Lower lobe of right lung (tissue), 2 donors: ENCODE measurements at regions not wholly inside any gene's neighbourhood (a gene's known extent, or its start where the extent isn't known, plus 50 kb on each side); places are given as distances from the start of the nearest gene placed in this dataset.

Experiments
- ATAC-seq, 2 donors: fragments of 200-7000 bp; cut with Tn5 transposase; one replicate each; pipeline ENCODE4 v1.9.1; 2020 to 2022; ENCODE audit warnings: mild to moderate bottlenecking in 2 of 2, moderate library complexity in 2 of 2
- DNase-seq: peaks from one replicate; pipeline ENCODE4 v3.0.0-alpha.2; 2020
- H3K27ac ChIP-seq: fragments of 200-600 bp; one replicate; pipeline ENCODE4 v1.8.0; 2022
- H3K27me3 ChIP-seq: fragments of 200-600 bp; one replicate; pipeline ENCODE4 v1.8.0; 2022; ENCODE audit warnings: low read depth
- H3K36me3 ChIP-seq: fragments of 200-600 bp; one replicate; pipeline ENCODE4 v1.8.0; 2022; ENCODE audit warnings: mild to moderate bottlenecking
- H3K4me1 ChIP-seq: fragments of 200-600 bp; one replicate; pipeline ENCODE4 v1.8.0; 2022
- H3K4me3 ChIP-seq: fragments of 200-600 bp; one replicate; pipeline ENCODE4 v1.8.0; 2022; ENCODE audit warnings: mild to moderate bottlenecking
- H3K9me3 ChIP-seq: fragments of 200-600 bp; one replicate; pipeline ENCODE4 v1.8.0; 2022
- intact Hi-C: fragments of 100-400 bp; cut with DNase I; formaldehyde crosslinking; loops from one replicate; pipeline ENCODE4 v1.11.0; 2022
- TF ChIP-seq, protein P1 (sequence below): fragments of 200-600 bp; IDR thresholded peaks from one replicate; pipeline ENCODE4 v1.8.0; 2022; ENCODE audit warnings: antibody characterized with exemption, mild to moderate bottlenecking
- donor health status: DM: no; HTN: yes; CAD: no; lungs with severe emphysema.

DNA sequence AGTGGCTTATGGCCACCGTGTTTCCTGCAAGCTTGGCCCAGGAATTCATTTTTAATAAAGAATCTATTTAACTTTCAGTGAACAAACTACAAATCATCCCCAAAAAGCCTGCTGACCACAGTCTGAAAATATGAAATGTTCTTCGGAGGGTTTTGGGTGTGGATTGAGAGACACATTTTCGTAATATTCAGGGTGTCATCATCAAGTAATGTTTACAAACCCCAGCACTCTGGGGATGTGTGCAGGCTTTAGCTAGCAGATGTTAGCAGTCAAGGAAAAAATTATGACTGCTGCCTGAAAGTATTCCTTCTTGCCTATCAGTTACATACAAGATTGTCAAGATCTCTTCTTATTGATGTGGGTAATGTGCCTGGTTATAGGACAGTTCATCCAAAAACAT, 143.9 kb upstream of the FN1 start:
- TF ChIP-seq, protein P1, sequence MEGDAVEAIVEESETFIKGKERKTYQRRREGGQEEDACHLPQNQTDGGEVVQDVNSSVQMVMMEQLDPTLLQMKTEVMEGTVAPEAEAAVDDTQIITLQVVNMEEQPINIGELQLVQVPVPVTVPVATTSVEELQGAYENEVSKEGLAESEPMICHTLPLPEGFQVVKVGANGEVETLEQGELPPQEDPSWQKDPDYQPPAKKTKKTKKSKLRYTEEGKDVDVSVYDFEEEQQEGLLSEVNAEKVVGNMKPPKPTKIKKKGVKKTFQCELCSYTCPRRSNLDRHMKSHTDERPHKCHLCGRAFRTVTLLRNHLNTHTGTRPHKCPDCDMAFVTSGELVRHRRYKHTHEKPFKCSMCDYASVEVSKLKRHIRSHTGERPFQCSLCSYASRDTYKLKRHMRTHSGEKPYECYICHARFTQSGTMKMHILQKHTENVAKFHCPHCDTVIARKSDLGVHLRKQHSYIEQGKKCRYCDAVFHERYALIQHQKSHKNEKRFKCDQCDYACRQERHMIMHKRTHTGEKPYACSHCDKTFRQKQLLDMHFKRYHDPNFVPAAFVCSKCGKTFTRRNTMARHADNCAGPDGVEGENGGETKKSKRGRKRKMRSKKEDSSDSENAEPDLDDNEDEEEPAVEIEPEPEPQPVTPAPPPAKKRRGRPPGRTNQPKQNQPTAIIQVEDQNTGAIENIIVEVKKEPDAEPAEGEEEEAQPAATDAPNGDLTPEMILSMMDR = no peak
- Histone ChIP-seq H3K4me3 (no peak overlapping the region), H3K27me3 (no peaks in the 10 kb centered on the region), H3K4me1 (peaks cover 6% of the 10 kb centered on the region), H3K27ac (no peak overlapping the region), H3K36me3 (no peaks in the 10 kb centered on the region), H3K9me3 (no peaks in the 10 kb centered on the region)
- intact Hi-C loops = no loop called here
- peak; percentile 42 to 51 for ATAC-seq
- DNase-seq = no peak

- ATAC-seq = no peak
These were observed 141.5 kb upstream of the FN1 start for GRCh38 chr2:215577356-215577755.

DNA sequence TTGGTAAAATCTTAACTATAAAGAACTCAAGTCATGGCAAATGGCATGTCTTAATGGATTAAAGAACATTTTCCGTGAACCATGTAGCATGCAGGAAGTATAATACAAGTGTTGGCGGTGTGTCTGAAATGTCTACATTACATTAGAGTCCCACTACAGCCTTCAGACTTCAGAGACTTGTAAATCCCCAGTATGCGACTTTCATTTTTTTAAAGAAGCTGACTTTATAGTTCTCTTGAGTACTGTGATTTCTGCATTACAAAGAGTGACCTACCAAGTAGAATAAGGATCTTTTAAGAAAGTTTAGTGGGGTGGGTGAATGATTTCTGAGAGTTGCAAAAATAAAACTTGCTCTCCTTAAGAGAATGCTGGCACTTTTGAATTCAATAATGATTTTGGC, 140.7 kb upstream of the FN1 start:
- no peaks in the 10 kb centered on the region for H3K27me3 ChIP-seq
- intact Hi-C loops = no loop called here
- no peaks in the 10 kb centered on the region for H3K9me3 ChIP-seq
- TF ChIP-seq, protein P1 = no peak
- no peak overlapping the region for H3K27ac ChIP-seq
- no peak for ATAC-seq
- H3K36me3 ChIP-seq = no peaks in the 10 kb centered on the region
- DNase-seq = no peak
- H3K4me3 ChIP-seq = no peak overlapping the region
- H3K4me1 ChIP-seq = peaks cover 6% of the 10 kb centered on the region

More at GRCh38 chr2:215577356-215577755, 141.5 kb upstream of the FN1 start:
- Histone ChIP-seq H3K4me1 (peaks cover 6% of the 10 kb centered on the region), H3K4me3 (no peak overlapping the region), H3K27me3 (no peaks in the 10 kb centered on the region), H3K9me3 (no peaks in the 10 kb centered on the region), H3K27ac (no peak overlapping the region), H3K36me3 (no peaks in the 10 kb centered on the region)
- intact Hi-C loops = no loop called here
- TF ChIP-seq, protein P1 = no peak
- DNase-seq = no peak

GRCh38 chr2:215573496-215573895, 137.6 kb upstream of the FN1 start:
- Histone ChIP-seq H3K4me3 (no peak overlapping the region), H3K27ac (no peak overlapping the region), H3K4me1 (no peaks in the 10 kb centered on the region), H3K36me3 (no peaks in the 10 kb centered on the region), H3K27me3 (no peaks in the 10 kb centered on the region), H3K9me3 (no peaks in the 10 kb centered on the region)
- no peak for DNase-seq
- TF ChIP-seq, protein P1 = no peak
- intact Hi-C loops = no loop called here
- ATAC-seq = no peak

DNA sequence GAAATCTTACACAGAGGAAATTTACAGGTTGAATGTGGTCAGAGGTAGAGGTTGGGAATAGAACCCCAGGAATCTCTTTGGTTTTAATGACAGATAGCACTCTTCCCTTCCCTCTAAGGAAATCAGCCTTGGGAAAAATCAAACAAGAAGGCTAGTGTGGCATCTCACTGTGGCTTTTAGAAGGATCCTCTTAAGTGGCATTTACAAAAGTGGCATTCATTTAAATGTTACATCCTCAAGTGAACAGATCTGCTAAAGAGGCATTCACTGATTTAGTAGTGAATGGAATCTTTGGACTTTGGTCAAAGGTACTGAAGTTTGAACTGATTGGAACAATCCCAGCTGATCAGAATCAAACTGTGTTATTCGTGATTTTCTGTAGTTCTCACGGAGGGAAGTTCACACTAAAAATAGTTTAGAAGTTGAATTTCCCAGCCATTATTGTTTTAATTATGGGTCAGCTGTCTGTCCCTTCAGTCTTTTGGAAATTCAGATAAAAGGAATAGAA, 136.5 kb upstream of the FN1 start:
- intact Hi-C loops = no loop called here
- no peak for ATAC-seq

More for the DNA sequence above, 136.5 kb upstream of the FN1 start:
- Histone ChIP-seq H3K9me3 (no peaks in the 10 kb centered on the region), H3K27ac (no peak overlapping the region), H3K4me1 (no peaks in the 10 kb centered on the region), H3K36me3 (no peaks in the 10 kb centered on the region), H3K4me3 (no peak overlapping the region), H3K27me3 (no peaks in the 10 kb centered on the region)
- DNase-seq = no peak
- TF ChIP-seq, protein P1 = no peak
